Mucosa of stomach (tissue), 1 donor: ENCODE measurements at regions not wholly inside any gene's neighbourhood (a gene's known extent, or its start where the extent isn't known, plus 50 kb on each side); places are given as distances from the start of the nearest gene placed in this dataset.
"Not testable (repeated sequence)": the region's sequence is repeated elsewhere in the genome, so short reads cannot be mapped to it uniquely, and the experiment has no call there.

ENCODE experiments used
- H3K27me3 ChIP-seq: one replicate; pipeline ENCODE4 v1.7.0; 2013; ENCODE audit warnings: mild to moderate bottlenecking, low read length; ENCODE audit not compliant: control insufficient read depth, insufficient read depth
- H3K36me3 ChIP-seq: one replicate; pipeline ENCODE4 v1.7.0; 2013; ENCODE audit warnings: low read length; ENCODE audit not compliant: control insufficient read depth, insufficient read depth
- H3K4me1 ChIP-seq: one replicate; pipeline ENCODE4 v1.7.0; 2013; ENCODE audit warnings: mild to moderate bottlenecking, low read length; ENCODE audit not compliant: control insufficient read depth, insufficient read depth
- H3K4me3 ChIP-seq: one replicate; pipeline ENCODE4 v1.7.0; 2013; ENCODE audit warnings: low read length
- H3K9ac ChIP-seq: one replicate; pipeline ENCODE4 v1.7.0; 2013; ENCODE audit warnings: mild to moderate bottlenecking, low read length, moderate library complexity
- H3K9me3 ChIP-seq: one replicate; pipeline ENCODE4 v1.7.0; 2013; ENCODE audit warnings: mild to moderate bottlenecking, low read length, moderate library complexity; ENCODE audit not compliant: control insufficient read depth
- donor health status: Pancreatic carcinoma.

GRCh38 chr5:172508471-172509404 is 54.4 kb upstream of the SH3PXD2B start:
- H3K4me1 ChIP-seq, result peaks cover 7% of the 10 kb centered on the region
- no peak overlapping the region for H3K4me3 ChIP-seq
- H3K9ac ChIP-seq, result no peak overlapping the region
- no peaks in the 10 kb centered on the region for H3K36me3 ChIP-seq
- no peaks in the 10 kb centered on the region for H3K27me3 ChIP-seq
- H3K9me3 ChIP-seq, result no peaks in the 10 kb centered on the region

DNA sequence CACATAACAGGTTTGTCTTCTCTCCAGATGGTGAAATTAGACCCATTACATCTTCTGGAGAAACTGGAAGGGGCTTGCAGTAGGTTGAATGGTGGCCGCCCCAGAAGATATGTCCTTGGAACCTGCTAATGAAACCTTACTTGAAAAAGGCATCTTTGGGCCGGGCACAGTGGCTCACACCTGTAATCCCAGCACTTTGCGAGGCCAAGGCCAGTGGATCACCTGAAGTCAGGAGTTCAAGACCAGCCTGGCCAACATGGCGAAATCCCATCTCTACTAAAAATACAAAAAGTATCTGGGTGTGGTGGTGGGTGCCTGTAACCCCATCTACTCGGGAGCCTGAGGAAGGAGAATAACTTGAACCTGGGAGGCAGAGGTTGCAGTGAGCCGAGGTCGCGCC is 53.2 kb upstream of the SH3PXD2B start:
- H3K9ac ChIP-seq, H3K27me3 ChIP-seq, H3K4me1 ChIP-seq, H3K36me3 ChIP-seq, H3K9me3 ChIP-seq, H3K4me3 ChIP-seq: not testable (repeated sequence)

DNA sequence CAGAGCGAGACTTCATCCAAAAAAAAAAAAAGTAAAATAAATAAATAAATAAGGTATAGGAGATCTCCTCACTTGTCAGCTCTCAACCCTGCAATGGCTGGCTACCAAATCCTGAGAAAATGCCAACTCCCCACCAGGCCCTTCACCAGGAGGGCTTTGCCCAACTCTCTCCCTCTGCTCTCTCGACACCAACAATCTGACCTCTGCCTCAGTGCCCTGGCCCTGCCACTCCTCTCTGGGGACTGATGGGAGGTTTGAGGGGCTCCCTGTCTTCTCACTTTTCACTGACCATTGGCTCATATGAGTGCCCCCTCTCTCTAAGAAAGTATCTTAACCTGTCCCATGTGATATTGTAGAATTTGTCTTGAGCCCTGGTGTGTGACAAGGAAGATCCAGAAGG is 52.6 kb upstream of the SH3PXD2B start:
- H3K9me3 ChIP-seq, result no peaks in the 10 kb centered on the region
- no peaks in the 10 kb centered on the region for H3K36me3 ChIP-seq
- H3K4me3 ChIP-seq, result no peak overlapping the region
- H3K9ac ChIP-seq, result no peak overlapping the region
- peaks cover 7% of the 10 kb centered on the region for H3K4me1 ChIP-seq
- H3K27me3 ChIP-seq, result no peaks in the 10 kb centered on the region

DNA sequence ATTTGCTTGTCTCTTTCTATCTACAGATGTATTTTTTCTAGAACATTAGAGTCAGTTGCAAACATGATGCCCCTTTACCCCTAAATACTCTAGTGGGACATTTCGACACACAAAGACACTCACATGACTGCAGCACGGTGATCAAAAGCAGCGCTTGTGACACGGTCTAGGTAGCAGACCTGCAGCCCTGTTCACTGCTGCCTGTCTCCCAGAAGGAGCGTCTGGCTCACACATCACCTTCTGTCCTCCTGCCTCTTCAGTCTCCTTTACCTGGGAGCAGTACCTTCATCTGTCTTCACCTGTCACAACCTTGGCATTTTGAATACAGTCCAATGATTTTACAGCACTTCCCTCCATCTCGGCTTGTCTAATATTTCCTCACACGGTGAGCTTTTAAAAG is 51.9 kb upstream of the SH3PXD2B start:
- H3K27me3 ChIP-seq, result no peaks in the 10 kb centered on the region
- no peaks in the 10 kb centered on the region for H3K36me3 ChIP-seq

GRCh38 chr5:172505845-172506244 is 51.5 kb upstream of the SH3PXD2B start:
- Histone ChIP-seq H3K27me3 (no peaks in the 10 kb centered on the region), H3K36me3 (no peaks in the 10 kb centered on the region), H3K4me1 (peaks cover 7% of the 10 kb centered on the region), H3K9me3 (no peaks in the 10 kb centered on the region), H3K4me3 (no peak overlapping the region), H3K9ac (no peak overlapping the region)

More for the DNA sequence above, 51.9 kb upstream of the SH3PXD2B start:
- peaks cover 7% of the 10 kb centered on the region for H3K4me1 ChIP-seq
- no peak overlapping the region for H3K9ac ChIP-seq
- H3K9me3 ChIP-seq, result no peaks in the 10 kb centered on the region
- H3K4me3 ChIP-seq, result no peak overlapping the region

GRCh38 chr5:172505403-172505759 is 51.1 kb upstream of the SH3PXD2B start:
- Histone ChIP-seq H3K9me3 (no peaks in the 10 kb centered on the region), H3K4me1 (peaks cover 7% of the 10 kb centered on the region), H3K4me3 (no peak overlapping the region), H3K36me3 (no peaks in the 10 kb centered on the region), H3K27me3 (no peaks in the 10 kb centered on the region), H3K9ac (no peak overlapping the region)

DNA sequence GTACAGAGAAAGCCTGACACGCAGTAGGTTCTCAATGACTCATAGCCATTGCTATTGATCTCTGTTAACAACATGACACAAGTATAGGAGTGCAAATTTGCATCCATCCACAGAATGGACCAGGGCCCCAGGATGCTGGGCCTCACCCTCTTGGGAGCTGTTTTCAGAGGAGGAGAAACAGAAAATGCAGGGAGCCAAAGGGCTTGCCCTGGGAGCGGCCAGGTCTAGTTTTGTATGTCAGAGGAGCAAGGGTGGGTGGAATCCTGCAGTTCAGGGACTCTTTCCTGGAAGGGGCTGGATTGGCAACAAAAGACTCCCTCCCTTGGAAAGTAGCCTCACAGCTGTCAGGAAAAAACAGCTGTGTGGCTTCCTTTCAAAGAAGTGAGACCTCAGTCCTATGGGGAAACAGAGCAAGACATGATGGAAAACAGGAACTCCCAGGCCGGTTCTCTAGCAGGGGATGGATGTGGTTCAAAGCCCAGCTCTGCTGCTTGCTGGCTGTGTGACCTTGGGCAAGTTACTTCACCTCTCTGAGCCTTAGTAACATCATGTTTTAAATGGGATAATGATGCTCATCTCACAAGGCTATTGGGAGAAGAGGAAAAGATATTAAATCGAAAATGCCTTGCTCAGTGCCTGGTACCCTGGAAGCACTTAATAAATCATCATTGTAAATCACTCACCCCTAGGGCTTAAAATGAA is 50.5 kb upstream of the SH3PXD2B start:
- Histone ChIP-seq H3K9me3 (no peaks in the 10 kb centered on the region), H3K36me3 (no peaks in the 10 kb centered on the region), H3K4me1 (peaks cover 7% of the 10 kb centered on the region), H3K9ac (no peak overlapping the region), H3K4me3 (no peak overlapping the region), H3K27me3 (no peaks in the 10 kb centered on the region)

DNA sequence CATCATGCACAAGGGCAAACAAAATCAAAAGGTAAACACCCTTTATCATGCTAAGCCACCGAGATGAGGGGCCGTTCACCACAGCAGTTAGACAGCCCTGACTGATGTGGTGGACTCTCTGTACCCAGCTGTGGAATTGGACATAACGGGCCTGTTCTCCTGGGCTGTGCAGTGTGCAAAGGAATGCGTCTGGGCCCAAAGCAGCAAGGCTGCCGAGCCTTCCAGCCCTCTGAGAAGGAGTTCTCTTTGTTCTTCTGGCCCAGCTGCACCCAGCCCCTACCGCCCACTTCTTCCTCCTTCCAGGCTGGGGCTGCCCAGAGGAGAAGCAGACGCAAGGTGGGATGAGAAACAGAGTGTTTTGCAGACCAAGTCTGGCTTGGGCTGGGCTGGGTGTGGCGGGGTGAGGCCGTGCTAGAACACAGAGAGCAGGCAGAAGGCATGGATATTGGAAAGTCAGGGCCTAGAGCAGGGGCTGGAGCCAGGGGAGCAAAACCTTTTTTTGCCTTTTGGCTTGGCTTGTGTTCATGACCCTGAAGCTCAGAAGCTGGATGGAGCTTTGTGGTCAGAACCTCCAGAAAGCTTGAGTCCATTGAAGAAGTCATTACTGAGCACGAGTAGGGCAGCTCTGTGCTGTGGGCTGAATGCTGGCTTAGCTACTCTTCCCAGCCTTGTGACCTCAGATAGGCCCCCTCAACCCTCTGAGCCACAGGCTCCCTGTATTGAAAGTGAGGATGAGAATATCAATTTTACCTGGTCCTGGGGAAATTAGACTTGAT is 49.8 kb upstream of the SH3PXD2B start:
- Histone ChIP-seq H3K27me3 (no peaks in the 10 kb centered on the region), H3K9ac (no peak overlapping the region), H3K4me1 (no peaks in the 10 kb centered on the region), H3K36me3 (no peaks in the 10 kb centered on the region), H3K9me3 (no peaks in the 10 kb centered on the region), H3K4me3 (no peak overlapping the region)
